ENCODE measurements at regions not wholly inside any gene's neighbourhood (a gene's known extent, or its start where the extent isn't known, plus 50 kb on each side); places are given as distances from the start of the nearest gene placed in this dataset.
"Not testable (repeated sequence)": the region's sequence is repeated elsewhere in the genome, so short reads cannot be mapped to it uniquely, and the experiment has no call there.

DNA sequence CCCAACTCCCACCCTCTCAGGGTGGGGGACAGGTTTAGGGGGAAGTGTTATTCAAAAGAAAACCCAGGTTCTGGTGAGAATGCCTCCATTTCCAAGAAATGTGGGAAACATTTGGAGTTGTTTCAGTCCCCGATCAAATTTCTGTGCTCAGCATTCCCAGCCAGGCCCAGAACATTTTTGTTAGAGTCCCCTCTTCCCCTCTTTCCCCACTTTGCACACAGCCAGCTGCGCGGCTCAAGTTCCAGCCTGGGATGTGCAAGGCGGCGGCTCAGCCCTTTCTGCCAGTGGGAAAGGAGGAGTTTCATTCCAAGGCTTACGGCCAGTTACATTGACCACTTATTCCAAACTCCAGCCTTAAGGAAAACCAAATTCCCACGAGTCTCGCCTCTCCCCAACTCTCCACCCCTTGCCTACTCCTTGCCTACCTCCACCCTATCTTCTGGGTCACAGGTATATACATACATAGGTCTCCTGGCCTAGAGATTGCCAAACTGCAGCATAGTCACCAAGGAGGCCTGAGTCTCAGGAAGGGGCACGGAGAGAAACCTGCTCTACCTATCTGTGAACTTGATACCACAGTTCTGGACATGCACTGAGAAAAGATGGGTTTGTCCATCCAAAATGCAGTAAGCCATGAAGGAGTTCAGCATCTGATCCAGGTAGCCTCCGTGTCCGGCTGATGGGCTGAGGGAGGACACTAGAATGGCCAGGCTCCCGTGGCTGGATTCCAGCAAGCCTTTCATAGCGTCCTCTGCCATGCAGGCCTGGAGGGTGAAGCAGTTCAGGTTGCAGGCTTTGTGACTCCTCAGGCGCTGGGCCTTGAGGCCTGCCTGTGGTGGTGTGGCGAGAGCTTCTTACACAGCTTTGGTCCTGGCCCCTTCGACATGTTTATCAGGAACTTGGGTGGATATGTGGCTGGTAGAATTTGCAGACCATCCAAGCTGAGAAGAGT, 154.5 kb downstream of the ZFP36L2 start:
- DNase-seq (ENCODE audit: low read depth in 2 of 2) = no peak

DNA sequence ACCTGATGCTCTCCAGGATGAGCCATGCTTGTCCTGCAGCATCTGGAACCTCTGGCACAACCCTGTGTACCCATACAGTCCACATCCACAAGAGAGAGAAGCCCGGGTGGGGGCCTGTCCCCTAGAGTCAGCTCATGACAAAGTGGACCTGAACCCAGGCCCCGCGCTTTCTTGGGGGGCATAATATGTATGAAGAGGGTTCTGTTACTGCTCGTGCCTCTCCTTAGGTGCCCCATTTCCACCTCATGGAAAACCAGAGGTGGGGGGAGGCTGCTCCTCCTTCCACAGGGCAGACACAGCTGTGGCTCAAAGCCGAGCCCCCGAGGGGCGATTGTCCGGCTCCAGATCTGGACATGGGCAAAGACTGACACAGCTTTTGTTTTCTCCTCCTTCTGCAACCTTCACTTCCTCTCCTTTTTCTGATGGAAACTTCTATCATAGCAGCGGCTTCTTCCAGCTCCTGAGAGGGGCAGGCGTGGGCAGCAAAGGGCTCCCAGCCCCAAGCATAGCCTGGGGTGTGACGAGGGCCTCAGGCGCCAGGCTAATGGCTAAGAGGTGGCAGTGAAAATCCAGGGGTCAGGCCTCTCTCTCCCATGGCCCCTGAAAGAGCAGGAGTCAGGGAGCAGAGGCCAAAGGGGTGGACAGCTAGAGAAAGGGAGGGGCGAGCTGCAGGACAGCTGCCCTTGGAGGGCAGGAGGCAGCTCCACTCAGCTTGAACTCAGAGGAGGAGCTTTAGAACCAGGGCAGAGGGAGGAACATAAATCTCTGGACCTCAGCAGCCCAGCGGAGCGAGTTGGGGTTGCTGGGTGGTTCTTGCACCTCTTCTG, 155.5 kb downstream of the ZFP36L2 start:
- DNase-seq (ENCODE audit: low read depth in 2 of 2) = no peak

DNA sequence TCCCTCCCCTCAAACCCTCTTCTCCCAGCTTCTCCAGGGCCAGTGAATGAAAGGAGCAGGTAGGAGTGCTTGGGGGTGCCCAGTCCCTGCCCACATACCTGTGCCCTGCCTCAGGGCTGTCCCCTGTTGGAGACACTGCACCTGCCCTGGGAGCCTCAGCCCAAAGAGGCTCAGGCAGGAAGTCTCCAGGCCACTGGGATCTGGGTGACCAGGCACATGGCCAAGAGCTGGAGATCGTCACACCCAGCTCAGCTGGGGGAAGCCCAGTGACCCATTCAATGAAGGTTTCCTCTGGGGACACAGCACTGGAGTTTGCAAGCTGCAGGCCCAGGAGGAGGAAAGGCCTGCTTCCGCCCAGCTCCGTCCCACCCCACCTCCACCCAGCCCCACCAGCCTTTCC, 156.4 kb downstream of the ZFP36L2 start:
- DNase-seq (ENCODE audit: low read depth in 2 of 2) = no peak

DNA sequence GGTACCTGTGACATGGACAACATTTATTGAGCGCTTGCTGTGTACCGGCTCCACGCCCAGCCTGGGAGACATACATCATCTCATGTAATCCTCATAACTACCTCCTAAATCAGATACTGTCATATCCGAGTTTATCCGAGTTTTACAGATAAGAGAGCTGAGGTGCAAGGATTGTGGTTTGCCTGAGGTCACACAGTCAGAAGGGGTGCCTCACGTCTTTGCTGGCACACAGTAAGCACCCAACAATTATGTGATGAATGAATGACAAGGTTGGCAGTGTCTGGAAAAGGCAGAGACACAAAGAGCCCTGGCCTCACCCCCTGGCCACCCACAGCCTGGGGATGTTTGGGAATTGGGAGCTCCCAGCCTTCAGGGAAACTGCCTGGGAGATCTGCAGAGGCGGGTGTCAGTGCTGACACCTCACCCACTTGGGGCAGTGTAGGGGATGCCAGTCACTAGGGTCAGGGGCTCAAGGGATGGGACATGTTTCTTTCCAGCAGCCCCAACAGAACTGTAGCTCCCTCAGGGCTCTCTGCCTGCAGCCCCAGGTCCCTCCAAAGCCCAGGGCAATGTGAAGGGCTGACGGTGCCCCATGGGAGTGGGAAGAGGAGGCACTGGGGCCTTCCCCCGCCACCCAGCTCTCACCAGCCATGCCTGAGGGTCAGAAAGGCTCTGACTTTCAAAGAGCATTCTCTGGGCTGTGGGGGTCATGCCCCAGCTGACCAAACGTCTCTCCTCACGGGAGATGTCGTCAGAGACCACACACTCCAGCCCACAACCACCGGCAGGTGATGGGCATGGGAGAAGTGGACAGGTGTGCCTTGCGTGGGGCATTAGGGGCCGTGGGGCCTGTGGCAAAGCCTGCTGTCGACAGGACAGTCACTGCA, 157.5 kb downstream of the ZFP36L2 start:
- DNase-seq (ENCODE audit: low read depth in 2 of 2) = no peak

DNA sequence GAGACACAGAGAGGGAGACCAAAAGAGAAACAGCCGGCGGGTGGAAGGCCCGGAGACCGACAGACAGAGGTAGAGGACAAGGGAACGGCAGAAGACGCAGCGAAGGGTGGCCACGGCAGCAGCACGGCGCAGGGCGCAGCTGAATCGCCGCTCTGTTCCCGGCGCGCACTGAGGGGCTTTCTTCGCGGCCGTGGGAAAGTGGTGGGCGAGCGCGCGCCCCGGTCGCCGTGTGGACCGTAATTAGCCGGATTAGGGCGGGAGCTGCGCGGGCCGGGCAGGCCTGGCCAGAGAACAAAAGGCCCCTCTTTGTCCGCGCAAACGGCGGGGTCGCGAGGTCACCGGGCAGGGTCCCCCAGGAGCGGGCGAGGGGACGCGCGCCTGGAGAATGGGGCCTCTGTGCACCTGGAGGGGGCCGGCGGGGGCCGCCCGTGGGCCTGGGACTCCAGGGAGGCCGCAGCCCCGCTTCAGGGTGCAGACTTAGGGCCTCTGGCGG, 158.3 kb downstream of the ZFP36L2 start:
- DNase-seq (ENCODE audit: low read depth in 2 of 2) = no peak

DNA sequence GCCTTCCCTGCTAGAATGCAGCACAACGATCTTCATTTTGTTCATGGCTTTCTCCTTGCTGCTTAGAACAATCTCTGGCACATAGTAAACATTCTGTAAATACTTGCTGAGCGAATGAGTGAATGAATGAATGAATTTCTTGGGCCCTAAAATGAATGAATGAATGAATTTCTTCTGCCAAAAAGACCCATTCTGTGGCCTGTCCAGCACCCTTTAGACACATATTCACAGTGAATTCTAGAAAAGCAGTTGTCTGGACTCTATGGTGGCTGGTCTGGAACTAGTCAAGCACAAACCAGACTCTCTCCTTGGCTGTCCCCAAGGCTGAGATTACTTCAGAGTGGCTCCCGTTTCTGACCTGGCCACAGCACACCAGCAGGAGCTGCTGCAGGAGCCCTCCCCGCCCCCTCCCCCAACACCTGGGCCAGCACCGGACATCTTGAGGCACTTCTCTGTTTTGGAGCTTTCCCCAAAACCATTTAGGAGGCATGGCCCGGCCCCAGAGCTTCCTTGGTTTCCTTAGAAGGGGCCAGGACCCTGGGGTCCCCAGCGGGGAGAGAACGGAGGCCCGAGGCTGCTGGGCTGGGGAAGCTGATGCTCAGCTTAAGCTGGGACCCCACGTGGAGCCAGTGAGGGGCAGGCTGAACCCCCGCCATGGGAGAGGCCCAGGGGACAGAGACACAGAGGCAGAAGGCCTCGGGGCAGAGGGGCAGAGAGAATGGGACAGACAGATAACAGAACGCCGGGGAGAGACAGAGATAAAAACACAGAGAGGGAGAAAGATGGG, 159.0 kb downstream of the ZFP36L2 start:
- DNase-seq (ENCODE audit: low read depth in 2 of 2) = no peak

DNA sequence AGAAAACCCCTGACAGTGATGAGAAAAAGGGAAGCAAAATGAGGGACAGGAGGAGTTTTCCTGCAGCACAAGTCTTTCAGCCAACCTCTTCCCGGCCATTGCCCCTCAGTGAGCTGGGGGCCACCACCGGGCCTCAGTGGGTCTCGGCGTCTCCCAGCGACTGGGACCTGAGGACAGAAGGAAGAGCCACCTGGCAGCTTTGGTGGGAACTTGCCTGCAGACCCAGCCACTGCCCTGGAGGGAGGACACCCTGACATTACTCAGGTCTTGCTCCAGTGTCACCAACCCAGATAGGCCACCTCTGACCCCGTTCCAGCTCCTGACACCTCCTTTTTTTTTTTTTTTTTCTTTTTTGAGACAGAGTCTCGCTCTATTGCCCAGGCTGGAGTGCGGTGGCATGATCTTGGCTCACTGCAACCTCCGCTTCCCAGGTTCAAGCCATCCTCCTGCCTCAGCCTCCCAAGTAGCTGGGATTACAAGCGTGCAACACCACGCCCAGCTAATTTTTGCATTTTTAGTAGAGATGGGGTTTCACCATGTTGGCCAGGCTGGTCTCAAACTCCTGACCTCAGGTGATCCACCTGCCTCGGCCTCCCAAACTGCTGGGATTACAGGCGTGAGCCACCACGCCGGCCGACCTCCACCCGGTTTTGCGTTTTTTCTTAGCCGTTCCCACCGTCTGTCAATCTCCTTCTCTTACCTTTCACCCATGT, 159.7 kb downstream of the ZFP36L2 start:
- DNase-seq (ENCODE audit: low read depth in 2 of 2) = not testable (repeated sequence)

DNA sequence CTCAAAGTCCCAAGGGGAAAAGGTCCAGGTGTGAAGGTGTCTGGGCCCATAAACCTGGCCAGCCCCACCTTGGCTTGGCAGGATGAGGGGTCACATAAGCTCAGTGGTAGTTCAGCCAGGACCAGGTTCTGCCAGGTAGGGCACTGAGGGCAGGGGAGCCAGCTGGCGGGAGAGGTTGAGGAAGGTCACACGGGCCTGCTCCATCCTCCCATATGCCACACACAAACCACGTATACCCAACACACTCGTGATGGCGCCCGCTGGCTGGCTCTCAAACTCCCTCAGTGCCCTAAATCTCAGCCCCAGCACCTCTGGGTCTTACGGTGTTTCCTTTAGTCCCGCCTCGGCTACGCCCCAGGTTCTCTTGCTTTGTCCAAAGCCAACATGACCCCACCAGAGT, 160.5 kb downstream of the ZFP36L2 start:
- DNase-seq (ENCODE audit: low read depth in 2 of 2) = no peak

DNA sequence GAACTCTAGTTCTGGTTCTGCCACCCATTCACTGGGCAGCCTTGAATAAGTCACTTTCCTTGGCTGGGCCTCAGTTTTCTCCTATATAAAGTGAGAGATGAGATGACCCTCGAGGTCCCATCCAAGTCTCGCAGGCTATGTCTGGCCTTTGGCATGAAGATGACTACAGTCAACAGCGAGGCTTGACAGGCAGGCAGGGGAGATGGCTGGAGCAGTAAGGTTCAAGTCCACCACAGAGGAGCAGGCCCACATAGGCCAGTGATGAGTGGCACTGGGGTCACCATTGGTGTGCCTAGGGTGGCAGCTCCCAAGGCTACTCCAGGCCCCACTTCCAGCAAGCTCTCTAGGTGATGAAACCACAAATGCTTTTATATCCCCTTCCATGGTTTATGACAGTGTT, 161.4 kb downstream of the ZFP36L2 start:
- no peak for DNase-seq (ENCODE audit: low read depth in 2 of 2)

DNA sequence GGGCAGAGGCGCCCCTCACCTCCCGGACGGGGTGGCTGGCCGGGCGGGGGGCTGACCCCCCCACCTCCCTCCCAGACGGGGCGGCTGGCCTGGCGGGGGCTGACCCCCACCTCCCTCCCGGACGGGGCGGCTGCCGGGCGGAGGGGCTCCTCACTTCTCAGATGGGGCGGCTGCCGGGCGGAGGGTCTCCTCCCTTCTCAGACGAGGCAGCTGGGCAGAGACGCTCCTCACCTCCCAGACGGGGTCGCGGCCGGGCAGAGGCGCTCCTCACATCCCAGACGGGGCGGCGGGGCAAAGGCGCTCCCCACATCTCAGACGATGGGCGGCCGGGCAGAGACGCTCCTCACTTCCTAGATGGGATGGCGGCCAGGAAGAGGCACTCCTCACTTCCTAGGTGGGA, 163.3 kb downstream of the ZFP36L2 start:
- DNase-seq (ENCODE audit: low read depth in 2 of 2) = not testable (repeated sequence)

DNA sequence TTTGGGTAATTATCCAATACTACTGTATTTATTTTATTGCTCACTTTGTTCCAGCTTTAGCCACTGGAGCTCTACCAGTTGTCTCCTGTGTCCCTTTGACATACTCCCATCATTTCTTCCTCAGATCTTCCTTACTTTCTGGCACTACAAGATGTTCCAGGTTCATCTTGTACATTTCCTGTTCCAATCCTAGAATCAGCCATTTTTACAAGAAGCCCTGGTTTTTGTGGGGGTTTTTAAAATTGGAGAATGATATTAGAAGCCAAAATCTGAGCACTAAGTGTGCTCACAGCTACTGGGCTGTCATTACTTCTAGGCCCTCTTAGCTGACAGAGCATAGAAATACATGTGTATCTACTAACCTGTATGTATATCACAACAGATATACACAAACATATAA, 164.3 kb downstream of the ZFP36L2 start:
- DNase-seq (ENCODE audit: low read depth in 2 of 2) = no peak

DNA sequence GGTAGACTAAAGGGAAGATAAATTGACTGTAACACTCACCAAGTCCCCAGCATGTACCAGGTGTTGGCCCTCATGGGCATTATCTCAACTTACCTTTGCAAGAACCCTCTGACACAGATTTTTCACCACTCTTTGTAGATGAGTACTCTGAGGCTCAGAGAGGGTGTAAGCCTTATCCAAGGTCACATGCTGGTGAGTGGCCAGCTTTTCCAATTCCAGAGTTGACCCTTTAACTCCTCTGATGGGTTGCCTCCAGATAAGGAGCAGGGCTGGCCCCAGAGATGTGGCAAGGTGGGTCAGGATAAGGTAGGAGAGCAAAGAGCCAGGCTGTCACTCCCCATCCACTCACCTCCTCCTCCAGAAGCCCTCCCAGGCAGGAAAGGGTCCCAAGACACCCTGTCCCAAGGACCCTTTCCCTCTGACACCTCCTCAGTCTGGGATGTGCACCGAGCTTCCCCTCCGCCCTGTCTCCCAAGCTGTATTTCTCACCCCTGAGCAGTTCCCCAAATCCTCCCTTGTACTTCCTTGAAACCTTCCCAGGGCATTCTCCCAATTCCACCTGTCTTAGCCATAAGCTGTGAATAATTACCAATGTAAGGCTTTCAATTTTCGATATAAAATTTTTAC, 165.9 kb downstream of the ZFP36L2 start:
- no peak for DNase-seq (ENCODE audit: low read depth in 2 of 2)

DNA sequence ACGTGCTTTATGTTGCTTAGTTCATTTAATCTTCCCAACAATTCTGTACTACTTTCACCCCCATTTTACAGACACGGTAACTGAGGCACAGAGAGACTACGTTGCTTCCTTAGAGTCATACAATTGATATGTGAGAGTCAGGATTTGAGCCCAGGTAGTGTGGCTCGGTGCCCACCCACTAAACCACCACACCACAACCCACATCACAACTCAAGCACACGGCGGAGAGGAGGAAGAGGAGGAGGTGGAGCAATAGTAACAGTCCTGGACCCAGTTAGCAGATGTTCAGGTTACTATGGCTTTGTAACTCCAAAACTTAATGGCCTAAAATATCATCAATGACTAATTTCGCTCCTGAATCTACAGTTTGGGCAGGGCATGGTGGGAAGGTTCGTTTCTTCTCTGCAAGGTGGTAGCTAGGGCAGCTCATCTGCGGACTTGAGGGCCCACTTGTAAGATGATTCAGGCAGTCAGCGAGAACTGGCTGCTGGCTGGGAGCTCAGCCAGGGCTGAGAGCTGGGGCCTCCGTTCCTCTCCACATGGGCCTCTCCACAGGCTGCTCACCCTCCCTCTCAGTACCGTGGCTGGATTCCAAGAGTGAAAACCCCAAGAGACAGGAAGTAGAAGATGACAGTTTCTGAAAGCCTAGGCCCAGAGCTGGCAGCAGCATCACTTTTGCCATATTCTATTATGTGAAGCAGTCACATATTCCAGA, 167.1 kb downstream of the ZFP36L2 start:
- DNase-seq (ENCODE audit: low read depth in 2 of 2) = peak; percentile 50 to 68

DNA sequence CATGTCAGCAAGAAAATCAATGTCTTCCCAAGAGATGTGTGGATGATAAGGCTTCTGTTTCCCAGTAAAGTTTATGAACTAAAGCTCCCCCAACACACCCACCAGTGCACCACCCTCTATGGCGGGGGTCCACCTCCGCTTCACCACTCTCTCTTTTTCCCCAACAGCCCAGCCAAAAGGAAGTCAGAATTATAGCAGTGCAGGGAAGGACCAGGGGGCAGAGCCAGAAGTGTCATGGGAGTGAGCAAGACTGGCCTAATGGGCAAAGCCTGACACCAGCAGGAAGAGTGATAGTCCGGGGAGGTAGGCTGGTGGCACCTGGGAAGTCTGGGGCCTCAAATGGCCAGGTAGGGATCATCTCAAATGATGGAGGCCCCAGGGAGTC, 167.7 kb downstream of the ZFP36L2 start:
- DNase-seq (ENCODE audit: low read depth in 2 of 2) = no peak

DNA sequence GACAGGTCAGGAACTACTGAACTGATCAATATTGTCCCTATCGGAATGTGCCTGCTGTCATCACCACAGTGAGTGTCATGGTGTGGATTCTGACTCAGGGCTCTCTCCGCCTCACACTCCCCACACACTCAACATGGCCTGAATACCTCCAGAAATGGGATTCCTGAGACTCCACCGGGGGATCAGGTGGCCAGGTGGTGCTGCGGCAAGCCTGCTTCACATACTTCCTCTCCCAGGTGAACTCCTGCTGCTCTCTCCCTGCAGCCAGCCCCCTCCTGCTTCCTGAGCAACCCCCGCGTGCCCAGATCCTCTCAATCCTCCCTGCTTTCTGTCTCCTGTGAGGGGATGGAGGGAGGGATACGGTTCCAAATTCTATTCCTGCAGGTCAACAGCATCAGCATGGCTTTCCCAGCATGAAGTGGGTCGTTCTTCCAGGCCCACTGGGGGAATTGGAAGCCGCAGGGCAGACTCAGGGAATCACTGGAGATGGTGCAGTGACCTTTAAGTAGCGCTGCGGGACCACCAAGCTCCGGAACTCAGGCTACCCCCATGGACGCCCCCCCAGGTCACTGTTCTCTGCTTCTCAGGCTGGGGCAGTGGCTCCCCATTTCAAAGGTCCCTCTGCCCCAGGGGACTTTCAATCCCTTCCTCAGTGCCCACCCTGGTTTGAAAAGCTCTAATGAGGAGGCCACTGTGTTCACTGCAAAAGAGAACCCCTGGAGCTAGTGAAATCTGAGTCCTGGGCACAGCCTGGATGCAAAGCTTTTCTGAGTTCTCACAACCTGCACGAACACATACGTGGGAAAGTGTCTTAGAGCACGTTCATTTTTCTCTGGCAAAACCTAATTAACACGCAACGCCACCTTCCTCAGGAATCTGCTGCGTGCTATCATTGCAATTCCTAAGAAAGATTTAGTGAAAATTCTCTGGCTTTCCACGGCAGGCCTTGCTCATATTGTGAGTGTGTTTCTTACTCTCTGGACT, 168.4 kb downstream of the ZFP36L2 start:
- DNase-seq (ENCODE audit: low read depth in 2 of 2) = no peak

DNA sequence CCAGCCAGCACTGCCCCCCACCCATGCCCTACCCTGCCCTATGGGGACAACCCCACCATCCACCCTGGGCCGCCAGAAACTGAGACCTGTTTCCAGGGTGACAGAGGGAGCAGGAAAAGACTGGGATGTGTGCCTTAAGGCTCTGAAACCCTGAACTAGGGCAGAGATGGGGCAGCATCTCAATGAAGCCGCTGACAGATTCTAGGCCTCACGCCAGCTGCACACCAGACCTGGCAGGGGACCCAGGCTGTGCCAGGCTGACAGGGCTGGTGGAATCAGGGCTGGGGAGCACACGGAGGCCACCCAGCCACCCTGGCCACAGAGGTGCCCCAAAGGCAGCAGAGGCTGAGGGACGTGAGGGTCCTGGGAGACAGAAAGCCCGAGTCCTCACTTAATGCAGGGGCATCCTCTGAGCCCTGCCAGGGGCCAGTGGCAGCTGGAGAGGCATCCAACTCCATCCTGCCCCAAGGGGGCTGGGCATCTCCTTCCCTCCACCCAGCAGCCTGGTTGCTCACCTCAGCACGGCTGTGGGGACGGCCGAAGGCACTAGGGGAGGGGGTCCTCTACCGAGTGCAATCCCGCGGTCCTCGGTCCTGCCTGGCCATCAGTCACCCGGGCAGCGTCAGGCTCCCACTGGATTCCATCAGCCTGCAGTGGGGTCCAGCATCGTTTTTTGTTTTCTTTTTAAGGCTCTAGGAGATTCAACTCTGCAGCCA, 169.2 kb downstream of the ZFP36L2 start:
- no peak for DNase-seq (ENCODE audit: low read depth in 2 of 2)

DNA sequence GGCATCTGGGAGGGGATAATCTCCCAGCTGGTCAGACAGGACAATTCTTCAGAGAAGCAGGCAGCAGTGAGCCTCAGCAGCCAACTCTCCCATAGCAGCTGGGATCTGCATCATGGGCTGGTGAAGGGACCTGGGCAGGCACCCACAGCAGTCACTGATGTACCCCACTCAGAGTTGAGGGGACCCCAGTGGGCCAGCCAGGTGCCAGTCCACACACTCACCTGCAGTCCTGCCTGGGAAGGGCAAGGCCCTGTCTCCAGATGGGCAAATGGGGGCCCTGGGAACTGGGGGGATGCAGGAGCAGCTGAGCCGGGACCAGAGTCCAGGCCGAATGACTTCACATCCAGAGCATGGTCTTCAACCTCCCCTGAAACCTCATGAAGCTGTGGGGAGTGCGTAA, 170.4 kb downstream of the ZFP36L2 start:
- no peak for DNase-seq (ENCODE audit: low read depth in 2 of 2)
